ENCODE measurements at regions not wholly inside any gene's neighbourhood (a gene's known extent, or its start where the extent isn't known, plus 50 kb on each side); places are given as distances from the start of the nearest gene placed in this dataset.

DNA sequence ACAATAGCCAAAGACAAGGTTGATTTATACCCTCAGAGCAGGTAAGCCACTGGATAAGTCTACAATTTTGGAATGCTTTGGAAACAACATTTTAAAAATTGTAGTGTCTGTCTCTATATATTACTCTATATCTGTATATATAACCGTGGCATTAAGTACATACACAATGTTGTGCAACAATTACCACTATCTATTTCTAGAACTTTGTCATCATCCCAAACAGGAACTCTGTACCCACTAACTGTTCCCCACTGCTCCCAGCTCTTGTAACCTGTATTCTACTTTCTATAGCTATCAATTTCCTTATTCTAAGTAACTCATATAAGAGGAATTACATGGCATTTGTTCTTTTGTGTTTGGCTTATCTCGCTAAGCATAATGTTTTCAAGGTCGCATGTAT is 78.2 kb upstream of the ASCC3 start:
- H3K36me3 ChIP-seq, result no peaks in the 10 kb centered on the region
- TF ChIP-seq CTCF (IDR thresholded peaks at IDR 0.05), result no peak
- no peak for TF ChIP-seq POLR2A (IDR thresholded peaks at IDR 0.05)
- no peaks in the 10 kb centered on the region for H3K9me3 ChIP-seq
- H3K4me3 ChIP-seq (replicated peaks in 1 of 3), result no peak overlapping the region
- H3K4me1 ChIP-seq, result no peaks in the 10 kb centered on the region
- no peaks in the 10 kb centered on the region for H3K27me3 ChIP-seq
- intact Hi-C loops (cut with DNase I), result no loop called here
- WGBS, 2 donors, result 91 to 94% methylated on average over 3 of the region's 3 CpGs
- H3K27ac ChIP-seq, result no peak overlapping the region
- no peak for DNase-seq

- H3K27me3 ChIP-seq, result no peaks in the 10 kb centered on the region
Measured at GRCh38 chr6:100962466-100962865, 81.3 kb upstream of the ASCC3 start.

DNA sequence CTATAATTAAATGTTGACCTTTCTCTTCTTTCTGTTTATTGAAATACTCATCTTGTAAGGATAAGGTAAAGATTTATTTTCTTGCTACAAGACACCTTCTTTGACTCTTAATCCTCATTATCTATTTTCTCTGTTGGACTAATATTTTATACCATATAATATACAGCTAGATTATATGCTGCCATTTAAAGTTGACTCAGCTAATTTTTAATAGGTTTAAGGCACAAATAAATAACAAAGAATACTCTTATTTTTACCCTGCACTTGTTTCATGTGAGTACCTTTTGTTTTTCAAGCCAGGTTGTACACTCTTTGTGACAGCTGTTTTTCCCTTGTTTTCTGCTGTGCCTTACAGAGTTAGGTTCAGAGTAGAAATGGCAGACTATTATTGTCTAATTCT is 83.9 kb upstream of the ASCC3 start:
- no peaks in the 10 kb centered on the region for H3K4me1 ChIP-seq
- no peaks in the 10 kb centered on the region for H3K36me3 ChIP-seq
- DNase-seq, result no peak
- no peaks in the 10 kb centered on the region for H3K9me3 ChIP-seq
- H3K27ac ChIP-seq, result no peak overlapping the region
- intact Hi-C loops (cut with DNase I), result no loop called here
- H3K27me3 ChIP-seq, result no peaks in the 10 kb centered on the region
- no peak overlapping the region for H3K4me3 ChIP-seq (replicated peaks in 1 of 3)
- TF ChIP-seq POLR2A (IDR thresholded peaks at IDR 0.05) (no peak), CTCF (IDR thresholded peaks at IDR 0.05) (no peak)

More at GRCh38 chr6:100962466-100962865, 81.3 kb upstream of the ASCC3 start:
- 77 to 83% methylated on average over 1 of the region's 1 CpG for WGBS, 2 donors
- H3K4me1 ChIP-seq, result no peaks in the 10 kb centered on the region
- no peaks in the 10 kb centered on the region for H3K9me3 ChIP-seq
- no peak overlapping the region for H3K4me3 ChIP-seq (replicated peaks in 1 of 3)
- DNase-seq, result no peak
- H3K36me3 ChIP-seq, result no peaks in the 10 kb centered on the region
- intact Hi-C loops (cut with DNase I), result no loop called here
- TF ChIP-seq POLR2A (IDR thresholded peaks at IDR 0.05) (no peak), CTCF (IDR thresholded peaks at IDR 0.05) (no peak)
- H3K27ac ChIP-seq, result no peak overlapping the region

DNA sequence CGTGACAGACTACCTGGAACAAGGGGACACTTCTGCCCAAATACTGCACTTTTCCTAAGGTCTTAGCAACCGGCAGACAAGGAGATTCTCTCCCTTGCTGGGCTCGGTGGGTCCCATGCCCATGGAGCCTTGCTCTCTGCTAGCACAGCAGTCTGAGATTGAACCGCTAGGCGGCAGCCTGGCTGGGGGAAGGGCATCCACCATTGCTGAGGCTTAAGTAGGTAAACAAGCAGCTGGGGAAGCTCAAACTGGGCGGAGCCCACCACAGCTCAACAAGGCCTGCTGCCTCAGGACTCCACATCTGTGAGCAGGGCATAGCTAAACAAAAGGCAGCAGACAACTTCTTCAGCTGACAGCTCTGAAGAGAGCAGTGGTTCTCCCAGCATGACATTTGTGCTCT is 87.8 kb upstream of the ASCC3 start:
- TF ChIP-seq CTCF (IDR thresholded peaks at IDR 0.05) (no peak), POLR2A (IDR thresholded peaks at IDR 0.05) (no peak)
- Histone ChIP-seq H3K27me3 (no peaks in the 10 kb centered on the region), H3K9me3 (no peaks in the 10 kb centered on the region), H3K27ac (no peak overlapping the region), H3K4me3 (replicated peaks in 1 of 3) (no peak overlapping the region), H3K4me1 (no peaks in the 10 kb centered on the region), H3K36me3 (no peaks in the 10 kb centered on the region)
- 75 to 81% methylated on average over 1 to 3 of the region's 6 CpGs for WGBS, 2 donors
- intact Hi-C loops (cut with DNase I), result no loop called here
- no peak for DNase-seq

- intact Hi-C loops (cut with DNase I), result no loop called here
- Histone ChIP-seq H3K4me1 (no peaks in the 10 kb centered on the region), H3K4me3 (replicated peaks in 1 of 3) (no peak overlapping the region), H3K27me3 (no peaks in the 10 kb centered on the region), H3K27ac (no peak overlapping the region), H3K36me3 (no peaks in the 10 kb centered on the region), H3K9me3 (no peaks in the 10 kb centered on the region)
- DNase-seq, result no peak
- no peak for TF ChIP-seq CTCF (IDR thresholded peaks at IDR 0.05)
- TF ChIP-seq POLR2A (IDR thresholded peaks at IDR 0.05), result no peak
- WGBS, 2 donors, result 32 to 44% methylated on average over 4 of the region's 4 CpGs
Measured at GRCh38 chr6:100979267-100979666, 98.1 kb upstream of the ASCC3 start.

Measured in thyroid gland (tissue), 4 donors.